SK-N-SH treated with all-trans-retinoic acid at 6 μM for 48 hours (cell line): ENCODE measurements at regions not wholly inside any gene's neighbourhood (a gene's known extent, or its start where the extent isn't known, plus 50 kb on each side); places are given as distances from the start of the nearest gene placed in this dataset.

Source experiments
- BACH2 ChIP-seq: fragments of 250-450 bp; sonication (Bioruptor Pico); IDR thresholded peaks from 2 replicates; pipeline ENCODE4 v1.9.0; 2021; ENCODE audit warnings: mild to moderate bottlenecking, borderline replicate concordance
- CSDC2 ChIP-seq: fragments of 250-450 bp; sonication (Bioruptor Pico); IDR thresholded peaks from 2 replicates; pipeline ENCODE4 v1.5.0; 2020; ENCODE audit warnings: mild to moderate bottlenecking, moderate library complexity
- SNAI2 ChIP-seq: fragments of 250-450 bp; sonication (Bioruptor Pico); IDR thresholded peaks from 2 replicates; pipeline ENCODE4 v1.5.0; 2020; ENCODE audit warnings: mild to moderate bottlenecking, moderate library complexity
- TSHZ2 ChIP-seq: fragments of 250-450 bp; sonication (Bioruptor Pico); IDR thresholded peaks from 2 replicates; pipeline ENCODE4 v1.5.0; 2020; ENCODE audit warnings: mild to moderate bottlenecking, moderate library complexity
- ZC3H10 ChIP-seq: fragments of 250-450 bp; sonication (Bioruptor Pico); IDR thresholded peaks from 2 replicates; pipeline ENCODE4 v1.5.1; 2021; ENCODE audit warnings: mild to moderate bottlenecking, moderate library complexity
- ZNF8 ChIP-seq: fragments of 450-650 bp; formaldehyde crosslinking; IDR thresholded peaks from 2 replicates; pipeline ENCODE4 v1.5.0; 2020; ENCODE audit warnings: mild to moderate bottlenecking, moderate library complexity
- TF ChIP-seq, protein P1 (sequence below): fragments of 250-450 bp; sonication (Bioruptor Pico); IDR thresholded peaks from 2 replicates; pipeline ENCODE4 v1.8.0; 2020; ENCODE audit warnings: mild to moderate bottlenecking, moderate library complexity, borderline replicate concordance
- TF ChIP-seq, protein P2 (sequence below): fragments of 250-450 bp; sonication (Bioruptor Pico); IDR thresholded peaks from 2 replicates; pipeline ENCODE4 v1.5.1; 2020; ENCODE audit warnings: low read depth, mild to moderate bottlenecking, moderate library complexity

- TF ChIP-seq TSHZ2 (CRISPR knock-in tag) (no peak), BACH2 (no peak), CSDC2 (CRISPR knock-in tag) (no peak), ZC3H10 (CRISPR knock-in tag) (no peak), ZNF8 (CRISPR knock-in tag) (no peak), SNAI2 (no peak)
- TF ChIP-seq, protein P1, sequence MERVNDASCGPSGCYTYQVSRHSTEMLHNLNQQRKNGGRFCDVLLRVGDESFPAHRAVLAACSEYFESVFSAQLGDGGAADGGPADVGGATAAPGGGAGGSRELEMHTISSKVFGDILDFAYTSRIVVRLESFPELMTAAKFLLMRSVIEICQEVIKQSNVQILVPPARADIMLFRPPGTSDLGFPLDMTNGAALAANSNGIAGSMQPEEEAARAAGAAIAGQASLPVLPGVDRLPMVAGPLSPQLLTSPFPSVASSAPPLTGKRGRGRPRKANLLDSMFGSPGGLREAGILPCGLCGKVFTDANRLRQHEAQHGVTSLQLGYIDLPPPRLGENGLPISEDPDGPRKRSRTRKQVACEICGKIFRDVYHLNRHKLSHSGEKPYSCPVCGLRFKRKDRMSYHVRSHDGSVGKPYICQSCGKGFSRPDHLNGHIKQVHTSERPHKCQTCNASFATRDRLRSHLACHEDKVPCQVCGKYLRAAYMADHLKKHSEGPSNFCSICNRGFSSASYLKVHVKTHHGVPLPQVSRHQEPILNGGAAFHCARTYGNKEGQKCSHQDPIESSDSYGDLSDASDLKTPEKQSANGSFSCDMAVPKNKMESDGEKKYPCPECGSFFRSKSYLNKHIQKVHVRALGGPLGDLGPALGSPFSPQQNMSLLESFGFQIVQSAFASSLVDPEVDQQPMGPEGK (CRISPR knock-in tag) = no peak
- TF ChIP-seq, protein P2, sequence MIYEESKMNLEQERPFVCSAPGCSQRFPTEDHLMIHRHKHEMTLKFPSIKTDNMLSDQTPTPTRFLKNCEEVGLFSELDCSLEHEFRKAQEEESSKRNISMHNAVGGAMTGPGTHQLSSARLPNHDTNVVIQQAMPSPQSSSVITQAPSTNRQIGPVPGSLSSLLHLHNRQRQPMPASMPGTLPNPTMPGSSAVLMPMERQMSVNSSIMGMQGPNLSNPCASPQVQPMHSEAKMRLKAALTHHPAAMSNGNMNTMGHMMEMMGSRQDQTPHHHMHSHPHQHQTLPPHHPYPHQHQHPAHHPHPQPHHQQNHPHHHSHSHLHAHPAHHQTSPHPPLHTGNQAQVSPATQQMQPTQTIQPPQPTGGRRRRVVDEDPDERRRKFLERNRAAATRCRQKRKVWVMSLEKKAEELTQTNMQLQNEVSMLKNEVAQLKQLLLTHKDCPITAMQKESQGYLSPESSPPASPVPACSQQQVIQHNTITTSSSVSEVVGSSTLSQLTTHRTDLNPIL = no peak
These were observed 78.5 kb upstream of the TMEM178A start for GRCh38 chr2:39587168-39587567.
